Right hindlimb (tissue), 1 donor: ENCODE measurements at regions not wholly inside any gene's neighbourhood (a gene's known extent, or its start where the extent isn't known, plus 50 kb on each side); places are given as distances from the start of the nearest gene placed in this dataset.

Experiments used
- DNase-seq: peaks from one replicate; pipeline ENCODE4 v3.0.0-alpha.2; 2018

- DNase-seq, result no peak
These were observed 511.4 kb upstream of the KLF12 start for GRCh38 chr13:74645586-74645985.

GRCh38 chr13:74644229-74644628 lies 510.0 kb upstream of the KLF12 start:
- DNase-seq, result peak; percentile 52

- DNase-seq, result no peak
These were observed 507.4 kb upstream of the KLF12 start for GRCh38 chr13:74641586-74641985.

DNA sequence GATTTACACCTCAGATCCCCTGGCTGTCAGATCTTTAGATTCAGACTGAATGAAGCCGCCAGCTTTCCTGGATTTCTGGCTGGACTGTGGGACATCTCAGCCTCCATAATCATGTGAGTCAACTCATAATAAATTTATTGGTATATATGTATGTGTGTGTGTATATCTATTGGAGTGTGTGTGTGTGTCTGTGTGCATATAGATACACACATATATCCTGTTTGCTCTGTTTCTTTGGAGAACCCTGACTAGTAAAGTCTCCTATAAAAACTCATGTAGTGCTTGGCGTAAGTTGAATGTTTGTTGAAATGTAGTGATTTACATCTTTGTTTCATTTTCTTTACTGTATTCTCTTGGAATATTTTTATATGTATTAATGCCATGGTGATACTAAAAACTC lies 499.5 kb upstream of the KLF12 start:
- DNase-seq, result peak; percentile 37

GRCh38 chr13:74629985-74630384 lies 495.8 kb upstream of the KLF12 start:
- DNase-seq, result no peak

- DNase-seq, result no peak
These were observed 491.3 kb upstream of the KLF12 start for GRCh38 chr13:74625541-74625940.

GRCh38 chr13:74623761-74624160 lies 489.6 kb upstream of the KLF12 start:
- DNase-seq, result no peak

- no peak for DNase-seq
These were observed 488.1 kb upstream of the KLF12 start for GRCh38 chr13:74622284-74622683.

DNA sequence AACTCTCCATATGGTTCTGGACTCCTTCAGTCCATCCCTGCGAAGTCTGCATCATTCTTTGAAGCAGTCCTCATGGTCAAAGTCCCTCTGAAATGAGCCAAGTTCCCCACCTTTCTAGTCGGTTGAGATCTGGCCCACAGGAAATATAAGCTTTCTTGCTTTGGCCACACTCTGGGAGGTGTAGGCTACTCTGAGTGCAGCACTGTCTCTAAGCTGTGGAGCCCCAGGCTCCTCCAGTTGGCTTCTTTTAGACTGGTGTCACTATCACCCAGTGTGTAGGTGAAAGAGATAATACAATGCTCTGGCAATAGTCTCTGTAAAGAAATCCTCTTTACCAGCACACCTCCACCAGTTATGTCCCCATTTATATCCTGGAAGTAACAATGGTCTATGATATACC lies 486.5 kb upstream of the KLF12 start:
- DNase-seq, result no peak

DNA sequence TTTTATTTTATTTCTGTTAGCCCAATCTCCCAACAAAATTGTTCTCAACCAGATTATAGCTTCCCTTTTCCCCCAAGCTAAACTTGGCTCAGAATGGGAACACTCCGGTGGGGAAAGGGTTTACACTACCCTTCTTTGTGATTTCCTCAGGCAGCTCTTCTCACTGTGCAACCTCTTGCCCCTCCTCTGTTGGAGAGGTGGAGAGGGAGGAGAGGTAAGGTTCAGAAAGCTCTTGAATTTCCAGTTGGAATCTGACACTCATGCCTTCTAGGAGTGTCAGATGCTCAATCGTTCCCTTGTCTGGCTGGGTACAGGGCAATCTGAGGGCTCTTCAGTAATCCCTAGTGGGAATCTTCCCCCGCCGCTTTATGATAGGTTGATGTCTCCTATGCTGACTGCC lies 486.1 kb upstream of the KLF12 start:
- no peak for DNase-seq

DNA sequence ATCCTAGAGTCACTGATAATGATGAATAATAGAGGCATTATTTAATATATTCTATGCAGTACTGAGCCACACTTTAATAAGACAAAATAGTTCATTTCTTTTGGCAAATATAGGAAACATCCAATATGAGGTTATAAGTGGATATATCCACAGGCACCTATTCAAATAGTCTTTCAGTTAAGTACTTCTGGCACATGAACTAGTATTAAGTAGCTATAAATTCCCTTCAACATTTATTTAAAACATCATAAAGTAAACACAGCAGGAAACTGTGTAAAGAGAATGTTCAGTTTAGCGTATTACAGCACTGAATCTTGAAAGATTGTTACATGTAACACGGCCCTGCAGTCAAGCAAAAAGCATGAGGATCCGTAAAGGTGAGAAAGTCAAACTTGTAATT lies 463.3 kb upstream of the KLF12 start:
- DNase-seq, result no peak

GRCh38 chr13:74596691-74597090 lies 462.5 kb upstream of the KLF12 start:
- DNase-seq, result no peak

DNA sequence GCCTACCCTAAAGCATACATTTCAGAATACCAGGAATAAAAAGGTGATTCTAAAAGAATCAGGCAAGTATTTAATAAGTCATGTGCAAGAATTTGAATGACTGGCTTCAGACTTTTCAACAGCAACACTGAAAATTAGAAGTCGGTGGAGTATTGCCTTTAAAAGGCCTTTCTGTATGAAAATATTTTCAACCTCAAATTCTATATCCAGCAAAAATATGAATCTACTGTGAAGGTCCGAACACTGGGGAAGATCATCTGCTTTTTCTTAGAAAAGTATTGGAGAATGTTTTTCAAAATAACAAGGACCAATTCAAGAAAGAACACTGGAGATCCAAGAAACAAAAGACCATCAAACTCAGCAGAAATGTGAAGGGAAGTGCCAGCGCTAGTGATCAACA lies 459.5 kb upstream of the KLF12 start:
- DNase-seq, result no peak

- no peak for DNase-seq
These were observed 452.6 kb upstream of the KLF12 start for GRCh38 chr13:74586847-74587246.

DNA sequence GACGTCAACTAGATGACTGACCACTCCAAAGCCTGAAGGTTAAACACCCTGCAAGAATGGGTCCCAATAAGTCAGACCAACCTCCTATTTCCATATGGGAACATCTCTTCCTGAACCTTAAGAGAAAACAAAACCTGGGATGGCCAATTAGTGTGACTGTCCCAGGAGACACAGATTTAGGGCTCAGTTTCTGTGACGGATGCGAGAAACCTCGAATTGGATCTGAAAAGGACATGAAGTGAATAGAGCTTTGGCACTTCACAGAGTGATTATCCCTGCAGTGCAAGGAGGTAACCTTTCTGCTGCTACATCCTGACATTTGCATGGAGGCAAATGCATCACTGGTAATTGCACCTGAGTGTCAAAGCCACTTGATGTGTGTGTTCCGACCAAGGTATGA lies 442.2 kb upstream of the KLF12 start:
- DNase-seq, result no peak

GRCh38 chr13:74575729-74576125 lies 441.5 kb upstream of the KLF12 start:
- peak; percentile 94 for DNase-seq

- DNase-seq, result no peak
These were observed 440.9 kb upstream of the KLF12 start for GRCh38 chr13:74574964-74575728.

DNA sequence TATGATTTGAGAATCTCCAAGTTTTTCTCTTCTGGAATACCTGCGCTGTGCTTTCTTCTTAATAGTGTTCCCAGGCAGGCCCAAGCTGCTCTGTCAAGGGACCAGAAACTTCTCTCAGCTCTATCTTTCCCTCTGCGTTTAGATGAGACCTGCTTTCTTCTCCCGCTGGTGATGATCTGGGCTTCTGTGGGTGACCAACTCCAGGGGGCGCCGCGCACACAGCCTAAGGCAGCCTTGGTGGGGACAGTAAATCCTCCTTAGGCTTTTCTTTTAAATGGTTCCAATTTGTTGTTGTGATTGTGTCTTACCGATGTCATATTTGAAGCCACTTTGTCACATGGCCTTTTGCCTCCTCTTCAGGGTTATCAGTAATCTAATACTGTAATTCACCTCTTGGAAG lies 439.4 kb upstream of the KLF12 start:
- DNase-seq, result no peak

DNA sequence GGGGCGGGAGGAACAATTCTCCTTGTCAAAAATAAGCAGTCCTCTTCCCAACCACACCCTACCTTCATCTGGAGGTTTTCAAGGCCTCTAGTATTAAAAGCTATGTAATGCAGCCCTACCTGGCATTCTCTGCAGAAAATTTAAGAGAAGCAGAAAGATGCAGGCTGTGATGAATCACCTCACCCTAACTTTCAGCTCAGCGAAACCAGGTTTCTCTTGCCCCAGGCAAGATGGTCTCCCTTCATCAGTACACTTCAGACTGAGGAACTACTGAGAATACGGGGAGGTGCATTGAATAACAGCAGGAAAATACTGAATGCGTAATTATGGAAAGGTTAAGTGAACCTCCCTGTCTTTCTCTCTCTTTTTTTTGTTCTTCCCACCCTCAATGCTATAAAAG lies 437.6 kb upstream of the KLF12 start:
- no peak for DNase-seq

DNA sequence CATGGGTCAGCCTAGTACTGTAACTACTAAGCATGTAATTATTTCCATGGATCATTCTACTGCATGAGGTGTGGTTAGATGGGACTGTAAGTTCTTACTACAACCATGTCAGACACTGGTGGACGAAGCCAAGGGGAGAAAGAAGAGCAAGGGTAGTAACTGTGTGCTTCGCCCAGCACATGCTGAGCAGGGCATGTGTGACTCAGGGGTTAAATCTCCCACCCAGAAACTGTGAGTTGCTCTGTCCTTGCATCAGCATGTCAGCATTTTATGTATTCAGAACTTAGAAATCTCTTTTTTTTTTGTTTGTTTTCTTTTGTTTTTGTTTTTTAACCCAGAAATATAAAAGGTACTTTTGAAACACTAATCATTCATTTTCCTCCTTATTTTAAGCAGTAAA lies 436.6 kb upstream of the KLF12 start:
- no peak for DNase-seq

GRCh38 chr13:74570046-74570445 lies 435.8 kb upstream of the KLF12 start:
- no peak for DNase-seq

- no peak for DNase-seq
These were observed 435.0 kb upstream of the KLF12 start for GRCh38 chr13:74569251-74569650.

GRCh38 chr13:74567485-74567884 lies 433.3 kb upstream of the KLF12 start:
- no peak for DNase-seq

- DNase-seq, result no peak
These were observed 428.2 kb upstream of the KLF12 start for GRCh38 chr13:74562381-74562780.

DNA sequence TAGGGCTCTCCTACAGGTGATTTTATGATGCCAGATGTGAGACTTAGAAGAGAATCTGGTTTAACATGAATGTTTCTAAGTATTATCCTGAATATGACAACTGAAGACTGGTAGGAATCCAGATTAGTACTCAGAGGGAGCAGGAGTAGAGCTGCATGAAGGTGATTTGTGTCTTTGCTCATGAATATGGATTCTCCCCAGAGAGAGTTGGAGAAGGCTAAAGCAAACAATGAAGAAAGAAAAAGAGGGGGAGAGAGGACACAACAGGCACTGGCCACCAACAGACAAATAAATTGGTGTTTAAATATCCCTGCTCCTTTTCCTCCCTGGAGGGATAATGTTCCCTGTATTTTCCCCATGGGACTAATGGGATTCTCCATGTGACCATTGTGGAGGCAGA lies 427.0 kb upstream of the KLF12 start:
- no peak for DNase-seq
